Dedifferentiated amniotic fluid mesenchymal stem cell (primary cell): ENCODE measurements at regions not wholly inside any gene's neighbourhood (a gene's known extent, or its start where the extent isn't known, plus 50 kb on each side); places are given as distances from the start of the nearest gene placed in this dataset.
"Not testable (repeated sequence)": the region's sequence is repeated elsewhere in the genome, so short reads cannot be mapped to it uniquely, and the experiment has no call there.

Source experiments
- DNase-seq: peaks from one replicate; pipeline ENCODE4 v3.0.0-alpha.2; 2016; ENCODE audit errors: extremely low spot score

DNA sequence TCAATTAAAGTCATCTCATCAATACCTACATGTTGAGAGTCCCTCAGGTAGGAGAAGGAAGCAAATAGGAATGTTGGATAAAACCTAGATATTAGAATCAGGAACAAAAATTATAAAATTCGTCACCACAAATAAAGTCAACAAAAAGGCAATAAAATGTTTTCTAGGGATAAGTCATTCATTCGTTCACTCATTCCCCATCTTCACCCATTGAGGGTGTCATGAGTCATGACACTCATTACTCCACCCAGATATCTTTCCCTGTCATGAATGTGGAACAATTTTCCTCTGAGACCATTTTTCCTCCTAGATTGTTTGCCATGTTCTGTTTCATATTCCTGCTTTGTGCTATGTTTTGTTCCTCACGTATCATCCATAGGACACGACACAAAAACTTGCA is 50.9 kb upstream of the OLIG3 start:
- no peak for DNase-seq

DNA sequence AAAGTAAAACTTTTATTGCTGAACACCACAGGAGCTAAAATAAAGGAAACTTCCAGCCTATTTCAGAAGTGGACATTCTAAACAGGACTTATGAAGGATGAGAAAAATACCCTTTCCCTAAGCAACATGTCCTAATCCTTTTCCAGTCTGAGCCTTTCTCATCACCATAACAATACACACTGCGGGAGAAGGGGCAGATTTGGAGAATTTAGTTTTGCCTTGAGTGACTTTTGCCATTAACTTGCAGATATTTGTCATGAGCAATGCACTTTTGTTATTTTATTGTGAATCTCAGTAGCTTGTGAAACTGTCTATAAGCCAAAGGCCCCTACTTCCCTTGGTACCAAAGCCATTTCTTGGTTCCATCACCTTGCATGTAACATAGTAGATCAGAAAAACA is 53.0 kb upstream of the OLIG3 start:
- no peak for DNase-seq

DNA sequence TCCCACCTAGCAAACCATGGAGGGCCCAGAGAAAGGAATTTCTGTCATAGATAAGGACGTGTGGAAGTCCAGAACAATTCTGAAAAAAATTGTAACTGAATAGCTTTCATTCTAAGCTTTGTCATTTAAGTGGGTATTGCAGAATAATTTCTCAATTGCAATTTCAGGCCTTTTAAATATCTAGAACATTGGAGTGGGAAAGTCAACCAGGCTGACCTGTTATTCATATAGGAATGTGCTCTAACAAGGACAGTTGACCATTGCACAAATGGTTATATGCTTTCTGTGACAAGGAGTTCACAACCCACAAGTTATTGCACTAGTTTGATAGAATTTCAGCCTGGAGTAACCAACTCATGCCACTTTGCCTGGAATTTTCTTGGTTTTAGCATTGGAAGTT is 53.4 kb upstream of the OLIG3 start:
- no peak for DNase-seq

DNA sequence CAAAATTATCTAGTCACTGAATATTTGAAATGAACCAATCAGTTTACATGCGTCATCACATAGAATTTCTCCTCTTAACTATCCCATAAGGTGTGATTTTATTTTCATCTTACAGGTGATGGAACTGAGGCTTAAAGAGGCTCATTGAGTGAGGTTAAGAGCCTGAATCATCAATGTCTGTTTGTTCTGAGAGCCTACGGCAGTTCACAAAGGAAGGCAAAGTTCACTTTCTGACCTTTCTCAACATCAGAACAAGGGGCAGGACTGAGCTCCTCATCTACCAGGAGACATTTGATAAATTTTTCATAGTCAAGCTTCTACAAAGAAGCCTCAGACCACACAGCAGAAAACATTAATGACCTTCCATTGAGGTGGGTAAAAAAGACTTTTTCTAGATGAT is 54.9 kb upstream of the OLIG3 start:
- no peak for DNase-seq

- DNase-seq: no peak
Measured at GRCh38 chr6:137550535-137550934, 56.3 kb upstream of the OLIG3 start.

DNA sequence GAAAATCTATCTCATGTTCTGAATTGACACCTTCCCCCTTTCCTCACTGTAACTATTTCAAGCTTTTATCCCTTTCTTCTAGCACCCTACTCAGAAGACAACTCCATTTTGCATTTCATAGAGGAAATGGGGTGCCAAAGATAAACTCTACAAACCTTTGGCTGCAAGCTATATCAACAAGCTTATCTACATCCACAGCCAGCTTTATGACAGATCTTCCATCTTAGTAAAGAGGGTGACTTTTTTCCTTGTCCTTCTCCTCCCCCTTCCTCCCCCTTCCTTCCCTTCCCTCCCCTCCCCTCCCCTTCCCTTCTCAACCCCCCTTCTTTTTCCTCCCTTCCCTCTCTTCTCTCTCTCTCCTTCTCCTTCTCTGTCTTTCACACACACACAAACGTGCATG is 58.0 kb upstream of the OLIG3 start:
- no peak for DNase-seq

DNA sequence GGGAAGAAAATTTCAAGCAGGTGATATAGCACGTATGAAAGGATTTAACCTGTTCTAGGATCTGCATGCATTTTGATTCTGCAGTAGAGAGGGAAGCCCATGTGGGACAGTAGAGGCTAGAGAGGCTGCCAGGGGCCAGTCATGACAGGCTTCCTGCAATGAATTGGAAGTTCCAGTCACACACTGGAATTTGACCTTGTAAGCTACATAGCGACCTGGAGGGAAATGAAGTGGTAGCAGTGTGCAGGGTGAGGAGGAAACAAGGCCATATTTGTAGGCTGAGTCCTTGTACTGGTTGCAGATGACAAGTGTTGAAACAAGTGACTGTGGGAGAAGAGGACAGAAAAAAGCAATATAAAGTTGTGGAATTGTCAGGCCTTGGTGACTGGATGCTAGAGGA is 58.6 kb upstream of the OLIG3 start:
- DNase-seq: no peak

GRCh38 chr6:137559521-137560183 is 65.5 kb upstream of the OLIG3 start:
- DNase-seq: not testable (repeated sequence)

GRCh38 chr6:137560184-137560563 is 66.0 kb upstream of the OLIG3 start:
- DNase-seq: no peak

- no peak for DNase-seq
Measured at GRCh38 chr6:137568067-137568466, 73.9 kb upstream of the OLIG3 start.

- no peak for DNase-seq
Measured at GRCh38 chr6:137570393-137570792, 76.2 kb upstream of the OLIG3 start.

- DNase-seq: no peak
Measured at GRCh38 chr6:137571854-137572253, 77.7 kb upstream of the OLIG3 start.

GRCh38 chr6:137573739-137574138 is 79.5 kb upstream of the OLIG3 start:
- DNase-seq: no peak

DNA sequence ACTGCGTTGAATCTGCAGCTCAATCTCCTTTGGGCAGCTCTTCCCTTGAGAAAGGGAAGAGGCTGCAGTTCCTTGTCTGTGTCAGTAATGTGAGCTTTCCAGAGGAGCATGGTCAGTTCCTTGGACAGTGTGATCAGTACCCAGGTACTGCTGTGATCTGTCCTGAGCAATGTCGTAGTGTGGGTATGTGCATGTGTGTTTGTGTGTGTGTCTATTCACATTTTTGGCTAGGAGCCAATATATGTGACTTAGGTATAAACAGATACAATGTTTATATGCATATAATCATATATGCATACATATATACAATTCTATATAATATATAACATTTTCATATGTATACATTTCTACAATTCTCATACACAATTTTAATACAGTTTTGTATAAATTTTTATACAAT is 85.4 kb upstream of the OLIG3 start:
- no peak for DNase-seq

DNA sequence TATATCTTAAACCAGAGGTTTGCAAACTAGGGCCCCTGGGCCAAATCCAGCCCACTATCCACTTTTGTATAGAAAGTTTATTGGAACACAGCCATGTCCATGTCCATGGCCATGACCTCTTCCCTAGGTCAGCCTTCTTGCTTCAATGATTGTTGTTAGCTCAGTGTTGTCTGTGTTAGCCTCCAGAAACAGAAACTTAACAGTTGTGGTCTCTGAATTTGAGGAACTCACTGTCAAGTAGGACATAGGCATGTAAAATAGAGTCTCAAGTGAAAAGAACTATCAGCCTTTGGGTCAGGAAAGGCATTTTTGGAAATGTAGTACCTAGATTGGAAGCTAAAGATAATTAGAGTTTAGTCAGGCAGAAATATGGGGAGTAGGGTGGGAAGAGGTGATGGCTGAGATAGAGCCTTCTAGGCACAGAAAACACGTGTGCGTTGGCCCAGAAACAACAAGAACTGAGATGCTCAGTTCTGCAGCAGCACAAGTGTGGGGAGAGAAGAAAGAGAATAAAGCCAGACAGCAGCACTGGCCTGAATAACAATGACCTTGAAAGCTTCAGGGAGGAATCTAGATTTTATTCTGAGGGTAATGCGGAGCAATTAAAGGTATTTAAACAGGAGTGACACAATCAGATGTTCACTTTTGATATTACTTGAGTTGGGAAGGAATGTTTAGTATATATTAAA is 87.0 kb upstream of the OLIG3 start:
- no peak for DNase-seq

- DNase-seq: not testable (repeated sequence)
Measured at GRCh38 chr6:137583519-137583918, 89.3 kb upstream of the OLIG3 start.

DNA sequence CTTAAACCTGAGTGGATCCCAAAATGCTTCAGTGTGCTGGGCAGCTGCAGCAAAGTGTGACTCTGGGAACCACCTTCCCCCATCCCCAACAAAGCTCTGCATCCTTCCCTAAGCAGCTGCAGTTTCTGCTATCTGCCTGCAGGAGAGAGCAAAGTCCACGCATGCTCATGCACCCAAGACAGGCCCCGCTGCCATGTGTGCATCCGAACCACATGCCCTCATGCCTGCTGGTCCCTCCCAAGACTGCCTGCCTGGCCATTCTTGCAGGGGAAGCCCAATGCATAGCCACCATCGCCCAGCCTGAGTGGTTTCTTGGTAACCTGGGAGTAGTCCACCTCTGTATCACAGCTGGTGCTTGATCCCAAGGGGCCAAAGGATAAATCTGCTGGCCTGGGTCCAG is 94.3 kb upstream of the OLIG3 start:
- no peak for DNase-seq

GRCh38 chr6:137589067-137589848 is 95.1 kb upstream of the OLIG3 start:
- no peak for DNase-seq

DNA sequence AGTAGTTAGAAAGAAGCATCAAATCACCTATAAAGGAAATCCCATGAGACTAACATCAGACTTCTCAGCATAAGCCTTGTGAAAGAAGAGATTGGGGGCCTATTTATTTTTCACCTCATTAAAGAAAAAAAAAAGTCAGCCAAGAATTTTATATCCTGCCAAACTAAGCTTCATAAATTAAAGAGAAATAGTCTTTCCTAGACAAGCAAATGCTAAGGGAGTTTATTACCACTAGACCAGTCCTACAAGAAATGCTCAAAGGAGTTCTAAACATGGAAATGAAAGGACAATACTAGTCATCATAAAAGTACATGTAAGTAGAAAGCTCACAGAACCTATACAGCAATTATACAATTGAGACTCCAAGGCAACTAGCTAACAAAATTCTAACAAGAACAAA is 96.5 kb upstream of the OLIG3 start:
- DNase-seq: no peak

- DNase-seq: no peak
Measured at GRCh38 chr6:137601471-137601870, 107.3 kb upstream of the OLIG3 start.

DNA sequence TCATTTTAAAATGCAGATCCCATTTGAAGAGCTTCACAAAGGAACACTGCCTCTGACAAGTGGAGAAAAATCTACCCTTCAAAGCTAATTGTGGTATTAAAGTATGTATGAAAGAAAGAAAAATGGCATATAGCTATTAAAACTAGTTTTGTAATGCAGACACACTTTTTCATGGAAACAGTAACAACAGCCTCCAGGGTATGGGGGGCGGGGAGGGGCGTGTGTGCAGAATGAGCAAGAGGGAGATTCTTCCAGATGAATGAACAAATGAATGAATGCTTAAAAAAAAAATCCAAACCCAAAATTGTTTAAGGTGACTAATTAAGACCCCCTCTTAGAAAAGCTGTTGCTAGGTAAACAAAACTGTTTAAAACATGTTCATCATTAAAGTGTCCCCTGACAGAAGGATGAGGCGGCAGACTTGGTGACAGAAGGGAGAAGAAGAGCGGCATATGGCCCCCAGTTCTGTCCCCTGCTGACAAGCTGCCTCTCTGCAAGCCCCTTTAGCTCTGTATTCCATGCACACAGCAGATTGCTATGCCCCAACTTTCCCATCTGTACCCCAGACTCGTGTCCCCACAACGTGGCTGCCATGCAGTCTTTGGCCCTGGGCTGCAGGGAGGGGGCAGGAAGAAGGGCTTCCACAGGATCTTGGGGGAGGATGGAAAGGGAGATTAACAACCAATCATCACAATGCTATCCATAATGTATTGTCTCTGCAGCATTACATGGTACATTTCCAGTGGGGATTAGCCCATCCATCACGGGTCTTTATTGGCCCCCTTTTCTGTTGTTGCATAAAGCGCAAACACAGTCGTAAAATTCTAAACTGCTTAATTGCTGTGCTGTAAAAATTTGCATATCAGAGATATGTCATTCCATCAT is 108.4 kb upstream of the OLIG3 start:
- DNase-seq: no peak

DNA sequence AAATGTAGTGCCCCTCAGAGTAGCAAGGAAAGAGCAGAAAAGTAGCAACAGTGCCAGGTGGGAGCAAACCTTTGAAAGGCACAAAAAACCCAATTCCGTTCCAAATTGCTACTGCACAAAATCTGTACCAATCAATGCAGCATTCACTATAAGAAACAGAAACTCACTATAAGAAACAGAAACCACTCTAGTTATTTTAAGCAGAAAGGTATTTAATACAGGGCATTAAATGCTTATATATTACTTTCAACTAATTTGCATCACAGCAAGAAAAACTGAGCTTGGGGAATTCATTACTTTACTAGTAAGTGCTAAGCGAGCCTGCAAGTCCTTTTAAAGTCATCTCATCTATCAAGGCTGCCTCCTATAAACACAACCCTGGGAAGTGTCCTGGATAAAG is 116.5 kb upstream of the OLIG3 start:
- DNase-seq: no peak
